PC-3 (cell line): ENCODE measurements at regions not wholly inside any gene's neighbourhood (a gene's known extent, or its start where the extent isn't known, plus 50 kb on each side); places are given as distances from the start of the nearest gene placed in this dataset.

Experiments
- CTCF ChIP-seq: fragments of 300-600 bp; sonication (generic); conservative IDR thresholded peaks from 2 replicates; pipeline ENCODE4 v1.5.1; 2017; ENCODE audit warnings: antibody characterized with exemption, low read depth, mild to moderate bottlenecking, low read length
- EZH2 ChIP-seq: fragments of 300-600 bp; sonication (generic); IDR thresholded peaks from one replicate; pipeline ENCODE4 v1.6.1; 2017; ENCODE audit warnings: antibody characterized with exemption, mild to moderate bottlenecking, low read length; ENCODE audit not compliant: unreplicated experiment

GRCh38 chr12:90585640-90586304 lies 369.2 kb downstream of the CCER1 start:
- TF ChIP-seq CTCF, result no peak
- TF ChIP-seq EZH2, result no peak
